ENCODE measurements at regions not wholly inside any gene's neighbourhood (a gene's known extent, or its start where the extent isn't known, plus 50 kb on each side); places are given as distances from the start of the nearest gene placed in this dataset.

- peak; percentile 2 for DNase-seq (ENCODE audit: low read depth)
Observed at GRCh38 chr2:225937625-225938187, 538.2 kb downstream of the NYAP2 start.

GRCh38 chr2:225932811-225933413 is 533.4 kb downstream of the NYAP2 start:
- DNase-seq (ENCODE audit: low read depth), result peak; percentile 36

GRCh38 chr2:225930687-225931086 is 531.2 kb downstream of the NYAP2 start:
- no peak for DNase-seq (ENCODE audit: low read depth)

GRCh38 chr2:225920621-225921220 is 521.2 kb downstream of the NYAP2 start:
- DNase-seq (ENCODE audit: low read depth), result no peak

GRCh38 chr2:225916692-225917091 is 517.2 kb downstream of the NYAP2 start:
- no peak for DNase-seq (ENCODE audit: low read depth)

- DNase-seq (ENCODE audit: low read depth), result no peak
Observed at GRCh38 chr2:225911019-225911418, 511.5 kb downstream of the NYAP2 start.

- DNase-seq (ENCODE audit: low read depth), result peak; percentile 6
Observed at GRCh38 chr2:225895126-225895525, 495.6 kb downstream of the NYAP2 start.

- peak; percentile 55 for DNase-seq (ENCODE audit: low read depth)
Observed at GRCh38 chr2:225894236-225894980, 494.9 kb downstream of the NYAP2 start.

GRCh38 chr2:225893151-225893550 is 493.6 kb downstream of the NYAP2 start:
- DNase-seq (ENCODE audit: low read depth), result no peak

GRCh38 chr2:225891771-225892170 is 492.3 kb downstream of the NYAP2 start:
- no peak for DNase-seq (ENCODE audit: low read depth)

GRCh38 chr2:225891013-225891412 is 491.5 kb downstream of the NYAP2 start:
- no peak for DNase-seq (ENCODE audit: low read depth)

GRCh38 chr2:225889452-225889851 is 489.9 kb downstream of the NYAP2 start:
- DNase-seq (ENCODE audit: low read depth), result peak; percentile 69

GRCh38 chr2:225867071-225867470 is 467.6 kb downstream of the NYAP2 start:
- no peak for DNase-seq (ENCODE audit: low read depth)

- DNase-seq (ENCODE audit: low read depth), result peak; percentile 2
Observed at GRCh38 chr2:225865468-225865867, 466.0 kb downstream of the NYAP2 start.

- no peak for DNase-seq (ENCODE audit: low read depth)
Observed at GRCh38 chr2:225864394-225864793, 464.9 kb downstream of the NYAP2 start.

- DNase-seq (ENCODE audit: low read depth), result peak; percentile 4
Observed at GRCh38 chr2:225842939-225843338, 443.4 kb downstream of the NYAP2 start.

GRCh38 chr2:225841314-225841713 is 441.8 kb downstream of the NYAP2 start:
- DNase-seq (ENCODE audit: low read depth), result no peak

GRCh38 chr2:225837328-225837727 is 437.8 kb downstream of the NYAP2 start:
- no peak for DNase-seq (ENCODE audit: low read depth)

GRCh38 chr2:225824748-225825449 is 425.4 kb downstream of the NYAP2 start:
- no peak for DNase-seq (ENCODE audit: low read depth)

- DNase-seq (ENCODE audit: low read depth), result no peak
Observed at GRCh38 chr2:225821351-225821750, 421.8 kb downstream of the NYAP2 start.

GRCh38 chr2:225820826-225821225 is 421.3 kb downstream of the NYAP2 start:
- DNase-seq (ENCODE audit: low read depth), result no peak

- no peak for DNase-seq (ENCODE audit: low read depth)
Observed at GRCh38 chr2:225814554-225814953, 415.0 kb downstream of the NYAP2 start.

Measured in stromal cell of bone marrow (primary cell).